A549 (cell line): ENCODE measurements at regions not wholly inside any gene's neighbourhood (a gene's known extent, or its start where the extent isn't known, plus 50 kb on each side); places are given as distances from the start of the nearest gene placed in this dataset.

Experiments
- ATAC-seq, 2 experiments: fragments of 200-7000 bp in 1 of 2; fragments of >200 bp in 1 of 2; cut with Nextera tagmentation in 1 of 2; cut with Tn5 transposase in 1 of 2; 3 replicates each; pipeline versions ENCODE4 v1.8.0 to v1.9.1; 2018 to 2020; ENCODE audit warnings: mild to moderate bottlenecking in 1 of 2, moderate library complexity in 1 of 2
- CTCF ChIA-PET: fragments of 300-600 bp; sonication (Branson Sonifier 250); formaldehyde crosslinking; extraction: SDS; loops from one replicate; lab custom pipeline; 2021; ENCODE audit warnings: antibody characterized with exemption, inconsistent platforms; lab: Yijun Ruan, JAX
- POLR2A ChIA-PET: fragments of 350-600 bp; formaldehyde crosslinking; extraction: SDS; loops from one replicate; lab custom pipeline; 2021; ENCODE audit warnings: antibody characterized with exemption, inconsistent platforms; lab: Yijun Ruan, JAX
- DNase-seq, 2 experiments: peaks; one replicate each; pipeline versions ENCODE4 v3.0.0 to v3.0.0-alpha.2; 2011 to 2016; ENCODE audit warnings: low read depth in 1 of 2, low spot score in 1 of 2
- FAIRE-seq: peaks from 2 replicates; lab custom pipeline; 2011; peaks lifted over from hg19 to GRCh38; lab: Jason Lieb, UNC
- H3K27ac ChIP-seq, 2 experiments: fragments of >200 bp; sonication (Bioruptor Twin); formaldehyde crosslinking; 3 replicates each; pipeline ENCODE4 v1.5.1; 2016 to 2017
- H3K4me1 ChIP-seq: fragments of >200 bp; sonication (Bioruptor Twin); formaldehyde crosslinking; 3 replicates; pipeline ENCODE4 v1.6.1; 2016
- H3K4me2 ChIP-seq: fragments of >200 bp; sonication (Bioruptor Twin); formaldehyde crosslinking; 3 replicates; pipeline ENCODE4 v1.6.1; 2016
- H3K4me3 ChIP-seq: fragments of >200 bp; sonication (Bioruptor Twin); formaldehyde crosslinking; 3 replicates; pipeline ENCODE4 v1.5.1; 2016
- H3K9me3 ChIP-seq: fragments of >200 bp; sonication (Bioruptor Twin); formaldehyde crosslinking; 3 replicates; pipeline ENCODE4 v1.6.1; 2016
- BCL3 ChIP-seq: fragments of >200 bp; sonication (Bioruptor Twin); formaldehyde crosslinking; IDR thresholded peaks from 3 replicates; pipeline ENCODE4 v1.6.1; 2016
- CHD2 ChIP-seq: fragments of 150-350 bp; IDR thresholded peaks from 2 replicates; pipeline ENCODE4 v1.6.1; 2014; ENCODE audit warnings: low read length; ENCODE audit not compliant: partially characterized antibody
- CTCF ChIP-seq: fragments of >200 bp; sonication (Bioruptor Twin); formaldehyde crosslinking; IDR thresholded peaks from 3 replicates; pipeline ENCODE4 v1.5.1; 2016
- EHF ChIP-seq: fragments of 250-450 bp; sonication (Bioruptor Pico); IDR thresholded peaks from 2 replicates; pipeline ENCODE4 v1.5.0; 2020; ENCODE audit warnings: mild to moderate bottlenecking
- ESRRA ChIP-seq: fragments of 150-350 bp; IDR thresholded peaks from 2 replicates; pipeline ENCODE4 v1.6.1; 2014; ENCODE audit warnings: mild to moderate bottlenecking, low read length, borderline replicate concordance
- FOSL2 ChIP-seq, 2 experiments: fragments of 450-650 bp in 1 of 2; fragments of >200 bp in 1 of 2; sonication (Bioruptor Twin) in 1 of 2; formaldehyde crosslinking; IDR thresholded peaks; 2 replicates each; pipeline versions ENCODE4 v1.5.0 to v1.6.1; 2016 to 2020; ENCODE audit warnings: mild to moderate bottlenecking in 1 of 2, moderate library complexity in 1 of 2
- GATA3 ChIP-seq: IDR thresholded peaks from 2 replicates; pipeline ENCODE4 v1.6.1; 2012; ENCODE audit warnings: borderline replicate concordance
- HOXB5 ChIP-seq: fragments of 250-450 bp; sonication (Bioruptor Pico); IDR thresholded peaks from 2 replicates; pipeline ENCODE4 v1.5.0; 2020; ENCODE audit warnings: mild to moderate bottlenecking, moderate library complexity
- JUN ChIP-seq, 2 experiments: fragments of >200 bp; sonication (Bioruptor Twin); formaldehyde crosslinking; IDR thresholded peaks; 2 replicates in 1 of 2; 3 replicates in 1 of 2; pipeline ENCODE4 v1.6.1; 2016 to 2017
- JUNB ChIP-seq: fragments of >200 bp; sonication (Bioruptor Twin); formaldehyde crosslinking; IDR thresholded peaks from 2 replicates; pipeline ENCODE4 v1.6.1; 2016
- MAX ChIP-seq: IDR thresholded peaks from 2 replicates; pipeline ENCODE4 v1.6.1; 2012
- MYC ChIP-seq: IDR thresholded peaks from 2 replicates; pipeline ENCODE4 v1.6.1; 2012; ENCODE audit warnings: mild to moderate bottlenecking, inconsistent platforms, low read length, improper control_type of control experiment, borderline replicate concordance
- NPAS2 ChIP-seq: fragments of 250-450 bp; sonication (Bioruptor Pico); IDR thresholded peaks from 2 replicates; pipeline ENCODE4 v1.8.0; 2022; ENCODE audit warnings: mild to moderate bottlenecking, moderate library complexity, borderline replicate concordance
- NR3C1 ChIP-seq: fragments of >200 bp; sonication (Bioruptor Twin); formaldehyde crosslinking; IDR thresholded peaks from 3 replicates; pipeline ENCODE4 v1.6.1; 2017
- POLR2A ChIP-seq: IDR thresholded peaks from 2 replicates; pipeline ENCODE4 v1.6.1; 2012; ENCODE audit warnings: mild to moderate bottlenecking, low read length
- RARB ChIP-seq: fragments of 250-450 bp; sonication (Bioruptor Pico); IDR thresholded peaks from 2 replicates; pipeline ENCODE4 v1.8.0; 2021; ENCODE audit warnings: mild to moderate bottlenecking, moderate library complexity
- RCOR1 ChIP-seq: fragments of 150-350 bp; IDR thresholded peaks from 2 replicates; pipeline ENCODE4 v1.6.1; 2014; ENCODE audit warnings: antibody characterized with exemption, low read length, low read depth
- RFX5 ChIP-seq: fragments of 450-650 bp; IDR thresholded peaks from 2 replicates; pipeline ENCODE4 v1.7.1; 2014; ENCODE audit warnings: antibody characterized with exemption, mild to moderate bottlenecking, moderate library complexity
- SREBF2 ChIP-seq: fragments of 450-650 bp; IDR thresholded peaks from 2 replicates; pipeline ENCODE4 v1.6.1; 2014; ENCODE audit warnings: mild to moderate bottlenecking, moderate library complexity
- TFCP2L1 ChIP-seq: fragments of 250-450 bp; sonication (Bioruptor Pico); IDR thresholded peaks from 2 replicates; pipeline ENCODE4 v1.5.0; 2021; ENCODE audit warnings: mild to moderate bottlenecking
- TP53 ChIP-seq: fragments of 250-450 bp; sonication (Bioruptor Pico); IDR thresholded peaks from 2 replicates; pipeline ENCODE4 v1.5.0; 2021; ENCODE audit warnings: mild to moderate bottlenecking, moderate library complexity
- USF2 ChIP-seq: fragments of 450-650 bp; IDR thresholded peaks from 2 replicates; pipeline ENCODE4 v1.6.1; 2014; ENCODE audit warnings: antibody characterized with exemption
- ZC3H11A ChIP-seq: fragments of 450-650 bp; IDR thresholded peaks from 2 replicates; pipeline ENCODE4 v1.6.1; 2014; ENCODE audit warnings: antibody characterized with exemption, mild to moderate bottlenecking
- ZNF302 ChIP-seq: fragments of 250-450 bp; sonication (Bioruptor Pico); IDR thresholded peaks from 2 replicates; pipeline ENCODE4 v1.9.0; 2021; ENCODE audit warnings: inconsistent platforms, mild to moderate bottlenecking, moderate library complexity
- WGBS: methylation state at CpG from one replicate; pipeline ENCODE4 v1.1.6; 2017; ENCODE audit errors: missing lambda C conversion rate; 5-methylcytosine and 5-hydroxymethylcytosine counted together

- 38% methylated on average over 16 of the region's 16 CpGs for WGBS
- DNase-seq (no peak), ATAC-seq (no peak), FAIRE-seq (no peak)
- Histone ChIP-seq H3K4me2 (no peak overlapping the region), H3K27ac (no peak overlapping the region), H3K4me1 (no peaks in the 10 kb centered on the region), H3K4me3 (no peak overlapping the region), H3K9me3 (no peaks in the 10 kb centered on the region)
- no peak for TF ChIP-seq POLR2A
- no peak for TF ChIP-seq JUNB
- no peak for TF ChIP-seq RFX5
- no peak for TF ChIP-seq SREBF2
- no peak for TF ChIP-seq HOXB5 (CRISPR knock-in tag)
- TF ChIP-seq FOSL2 (IDR thresholded peaks at IDR 0.05), result no peak
- TF ChIP-seq FOSL2 (CRISPR knock-in tag; IDR thresholded peaks at IDR 0.05), result no peak
- no peak for TF ChIP-seq ZC3H11A
- TF ChIP-seq NR3C1, result no peak
- CTCF ChIA-PET, result no interaction called here
- POLR2A ChIA-PET, result no interaction called here
These were observed 193.5 kb upstream of the ALKAL2 start for GRCh38 chr2:481388-481787.

- FAIRE-seq (no peak), DNase-seq (no peak), ATAC-seq (peak; percentile 56 to 61; a peak in 4 of 6 replicates)
- WGBS, result 5% methylated on average over 13 of the region's 13 CpGs
- TF ChIP-seq RARB (CRISPR knock-in tag) (no peak), CTCF (no peak), TFCP2L1 (CRISPR knock-in tag) (no peak), BCL3 (no peak), CHD2 (no peak), EHF (CRISPR knock-in tag) (no peak), ESRRA (no peak), ZNF302 (CRISPR knock-in tag) (no peak), MAX (no peak), ZC3H11A (no peak), USF2 (no peak), TP53 (CRISPR knock-in tag) (no peak), JUNB (no peak), RCOR1 (no peak), NPAS2 (CRISPR knock-in tag) (no peak), GATA3 (no peak), SREBF2 (no peak), MYC (no peak), JUN (IDR thresholded peaks at IDR 0.05) (no peak)
- Histone ChIP-seq H3K4me2 (peak overlapping the region; percentile 61), H3K27ac (no peak overlapping the region), H3K9me3 (no peaks in the 10 kb centered on the region), H3K4me3 (peak overlapping the region; percentile 33), H3K4me1 (no peaks in the 10 kb centered on the region)
- ChIA-PET CTCF (interaction anchor here (1.2 kb wide), 1 partner anchor 9 kb away, joined by 5 read pairs; no protein-coding TSS in a partner anchor), POLR2A (no interaction called here)
These were observed 191.7 kb upstream of the ALKAL2 start for GRCh38 chr2:479490-480176.
